Transverse colon (tissue), 4 donors: ENCODE measurements at regions not wholly inside any gene's neighbourhood (a gene's known extent, or its start where the extent isn't known, plus 50 kb on each side); places are given as distances from the start of the nearest gene placed in this dataset.

Experiments used
- DNase-seq: peaks from one replicate; pipeline ENCODE4 v3.0.0-alpha.2; 2019
- H3K27ac ChIP-seq, 4 donors: fragments of 200-600 bp; sonication (generic); 2 replicates each; pipeline ENCODE4 v1.5.1; 2016 to 2018; ENCODE audit warnings: inconsistent platforms in 4 of 4
- H3K27me3 ChIP-seq: fragments of 200-600 bp; sonication (generic); 2 replicates; pipeline ENCODE4 v1.5.1; 2017; ENCODE audit warnings: inconsistent platforms
- H3K36me3 ChIP-seq, 4 donors: fragments of 200-600 bp; sonication (generic); 2 replicates each; pipeline ENCODE4 v1.5.1; 2017 to 2019; ENCODE audit warnings: inconsistent platforms in 4 of 4
- H3K4me1 ChIP-seq, 4 donors: fragments of 200-600 bp; sonication (generic); 2 replicates each; pipeline ENCODE4 v1.5.1; 2017 to 2020; ENCODE audit warnings: inconsistent platforms in 4 of 4
- H3K4me3 ChIP-seq, 4 donors: fragments of 200-600 bp; sonication (generic); 1 replicate in 1 of 4; 2 replicates in 3 of 4; pipeline versions ENCODE4 v1.5.1 to v1.6.1; 2017 to 2019; ENCODE audit warnings: inconsistent platforms in 4 of 4
- H3K9me3 ChIP-seq, 2 donors: fragments of 200-600 bp; sonication (generic); 2 replicates each; pipeline ENCODE4 v1.5.1; 2017 to 2019; ENCODE audit warnings: inconsistent platforms in 2 of 2
- EP300 ChIP-seq: sonication (generic); formaldehyde crosslinking; IDR thresholded peaks from one replicate; pipeline ENCODE4 v1.6.1; 2017; ENCODE audit warnings: antibody characterized with exemption, low read depth
- POLR2A ChIP-seq: fragments of 450-650 bp; IDR thresholded peaks from one replicate; pipeline ENCODE4 v1.6.1; 2016; ENCODE audit warnings: antibody characterized with exemption, mild to moderate bottlenecking, moderate library complexity
- POLR2AphosphoS5 ChIP-seq, 3 donors: sonication (generic); formaldehyde crosslinking; IDR thresholded peaks; one replicate each; pipeline ENCODE4 v1.6.1; 2016; ENCODE audit warnings: antibody characterized with exemption in 3 of 3
- WGBS, 2 donors: methylation state at CpG; one replicate each; pipeline ENCODE4 v1.1.5; 2018; ENCODE audit warnings: low coverage in 1 of 2; 5-methylcytosine and 5-hydroxymethylcytosine counted together
- in situ Hi-C, 4 donors: fragments of 200-750 bp; cut with MboI; loops; one replicate each; pipeline versions ENCODE4 v1.15.0 to v1.15.1; 2017; ENCODE audit warnings: low sequenced_read_pairs in 3 of 4, low pct_ligation_motif_present in 1 of 4, low pct_unique_long_range_greater_than_20kb in 1 of 4
- intact Hi-C: fragments of 100-400 bp; cut with DNase I; formaldehyde crosslinking; loops from one replicate; pipeline ENCODE4 v1.15.1; 2023; ENCODE audit warnings: low total_unique reads
- TF ChIP-seq, protein P1 (sequence below), 5 experiments: fragments of 200-600 bp in 3 of 5; fragments of 450-650 bp in 2 of 5; sonication (generic) in 3 of 5; IDR thresholded peaks; 1 replicate in 2 of 5; 2 replicates in 3 of 5; pipeline ENCODE4 v1.5.1; 2016 to 2017; ENCODE audit warnings: antibody characterized with exemption in 5 of 5, inconsistent platforms in 3 of 5, mild to moderate bottlenecking in 2 of 5, moderate library complexity in 1 of 5

DNA sequence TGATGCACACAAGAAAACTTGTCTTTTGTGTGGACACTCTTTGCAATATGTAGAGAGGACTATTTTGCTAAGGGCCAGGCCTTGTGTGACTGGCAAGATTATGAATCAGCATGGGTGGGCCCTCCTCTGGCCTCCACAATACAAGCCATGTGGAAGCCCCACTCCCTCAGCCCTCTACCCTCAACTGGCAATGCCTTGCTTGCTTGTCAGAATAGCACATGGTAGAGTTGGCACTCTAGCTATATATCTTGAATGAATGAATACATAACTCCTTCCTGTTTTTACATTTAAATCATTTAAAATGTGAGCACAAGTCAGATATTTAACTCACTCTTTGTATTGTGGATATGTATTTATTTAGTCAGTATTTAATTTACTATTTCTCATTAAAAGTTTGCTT is 805.4 kb upstream of the GYPC start:
- Histone ChIP-seq H3K36me3 (no peaks in the 10 kb centered on the region), H3K4me1 (no peaks in the 10 kb centered on the region), H3K27ac (no peak overlapping the region), H3K4me3 (no peak overlapping the region), H3K9me3 (no peaks in the 10 kb centered on the region), H3K27me3 (no peaks in the 10 kb centered on the region)
- no peak for DNase-seq
- in situ Hi-C loops (no loop called here), intact Hi-C loops (no loop called here)
- TF ChIP-seq POLR2A: no peak
- no peak for TF ChIP-seq EP300
- TF ChIP-seq, protein P1, sequence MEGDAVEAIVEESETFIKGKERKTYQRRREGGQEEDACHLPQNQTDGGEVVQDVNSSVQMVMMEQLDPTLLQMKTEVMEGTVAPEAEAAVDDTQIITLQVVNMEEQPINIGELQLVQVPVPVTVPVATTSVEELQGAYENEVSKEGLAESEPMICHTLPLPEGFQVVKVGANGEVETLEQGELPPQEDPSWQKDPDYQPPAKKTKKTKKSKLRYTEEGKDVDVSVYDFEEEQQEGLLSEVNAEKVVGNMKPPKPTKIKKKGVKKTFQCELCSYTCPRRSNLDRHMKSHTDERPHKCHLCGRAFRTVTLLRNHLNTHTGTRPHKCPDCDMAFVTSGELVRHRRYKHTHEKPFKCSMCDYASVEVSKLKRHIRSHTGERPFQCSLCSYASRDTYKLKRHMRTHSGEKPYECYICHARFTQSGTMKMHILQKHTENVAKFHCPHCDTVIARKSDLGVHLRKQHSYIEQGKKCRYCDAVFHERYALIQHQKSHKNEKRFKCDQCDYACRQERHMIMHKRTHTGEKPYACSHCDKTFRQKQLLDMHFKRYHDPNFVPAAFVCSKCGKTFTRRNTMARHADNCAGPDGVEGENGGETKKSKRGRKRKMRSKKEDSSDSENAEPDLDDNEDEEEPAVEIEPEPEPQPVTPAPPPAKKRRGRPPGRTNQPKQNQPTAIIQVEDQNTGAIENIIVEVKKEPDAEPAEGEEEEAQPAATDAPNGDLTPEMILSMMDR (IDR thresholded peaks at IDR 0.05): no peak
- no peak for TF ChIP-seq POLR2AphosphoS5 (IDR thresholded peaks at IDR 0.05)

DNA sequence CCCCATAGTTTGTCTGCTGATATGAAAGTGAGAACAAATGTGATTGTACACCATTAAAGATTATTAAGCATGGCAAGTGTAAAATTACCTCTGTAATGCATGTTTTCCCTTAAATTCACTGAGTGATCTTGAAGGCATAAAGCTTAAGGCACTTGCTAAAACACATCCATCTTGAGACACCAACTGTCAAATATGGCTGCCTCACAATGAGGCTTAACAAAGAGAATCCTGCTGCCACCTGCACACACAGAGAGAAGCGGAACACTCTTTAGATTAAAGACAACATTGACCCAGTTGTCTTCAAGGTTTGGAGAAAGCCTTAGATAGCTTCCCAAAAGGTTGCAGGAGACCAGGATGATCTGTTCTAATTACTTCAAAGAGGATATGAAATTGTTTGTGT is 803.6 kb upstream of the GYPC start:
- Histone ChIP-seq H3K4me3 (no peak overlapping the region), H3K9me3 (no peaks in the 10 kb centered on the region), H3K27ac (no peak overlapping the region), H3K27me3 (no peaks in the 10 kb centered on the region), H3K36me3 (no peaks in the 10 kb centered on the region), H3K4me1 (no peaks in the 10 kb centered on the region)
- TF ChIP-seq EP300: no peak
- TF ChIP-seq POLR2A: no peak
- TF ChIP-seq POLR2AphosphoS5 (IDR thresholded peaks at IDR 0.05): no peak
- TF ChIP-seq, protein P1 (IDR thresholded peaks at IDR 0.05): no peak
- WGBS, 2 donors: 60 to 87% methylated on average over 1 of the region's 1 CpG
- no peak for DNase-seq
- intact Hi-C loops (no loop called here), in situ Hi-C loops (no loop called here)

DNA sequence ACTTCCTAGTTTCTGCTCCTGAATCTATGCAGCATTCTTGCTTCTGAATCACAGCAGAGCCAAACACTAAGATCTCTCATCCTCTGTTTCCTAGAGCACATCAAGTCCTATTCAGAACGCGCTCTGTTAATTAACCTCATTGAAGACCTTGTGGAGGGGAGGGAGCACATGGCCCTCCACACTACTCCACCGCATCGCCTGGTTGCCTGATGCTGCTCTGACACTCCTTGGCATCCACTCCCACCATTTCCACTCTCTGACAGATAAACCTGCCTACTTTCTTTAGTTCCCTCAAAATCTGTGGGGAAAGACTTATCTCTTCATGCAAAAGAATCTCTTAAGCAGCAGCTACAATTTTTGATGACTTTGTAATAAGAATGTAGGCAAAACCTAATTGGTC is 802.3 kb upstream of the GYPC start:
- Histone ChIP-seq H3K36me3 (no peaks in the 10 kb centered on the region), H3K27me3 (no peaks in the 10 kb centered on the region), H3K4me1 (no peaks in the 10 kb centered on the region), H3K9me3 (no peaks in the 10 kb centered on the region), H3K4me3 (no peak overlapping the region), H3K27ac (no peak overlapping the region)
- intact Hi-C loops (no loop called here), in situ Hi-C loops (no loop called here)
- WGBS, 2 donors: 92 to 95% methylated on average over 4 of the region's 4 CpGs
- DNase-seq: no peak
- no peak for TF ChIP-seq EP300
- TF ChIP-seq, protein P1 (IDR thresholded peaks at IDR 0.05): no peak
- TF ChIP-seq POLR2A: no peak
- TF ChIP-seq POLR2AphosphoS5 (IDR thresholded peaks at IDR 0.05): no peak

GRCh38 chr2:125855204-125855603 is 800.8 kb upstream of the GYPC start:
- no peak for DNase-seq
- intact Hi-C loops (no loop called here), in situ Hi-C loops (no loop called here)
- no peak overlapping the region for H3K27ac ChIP-seq
- H3K4me3 ChIP-seq: no peak overlapping the region
- H3K4me1 ChIP-seq: no peaks in the 10 kb centered on the region
- no peaks in the 10 kb centered on the region for H3K27me3 ChIP-seq
- TF ChIP-seq, protein P1 (IDR thresholded peaks at IDR 0.05): no peak
- TF ChIP-seq EP300 (no peak), POLR2AphosphoS5 (IDR thresholded peaks at IDR 0.05) (no peak), POLR2A (no peak)
- WGBS, 2 donors: 63 to 71% methylated on average over 3 of the region's 3 CpGs
- H3K36me3 ChIP-seq: no peaks in the 10 kb centered on the region
- H3K9me3 ChIP-seq: no peaks in the 10 kb centered on the region
